ENCODE measurements at regions not wholly inside any gene's neighbourhood (a gene's known extent, or its start where the extent isn't known, plus 50 kb on each side); places are given as distances from the start of the nearest gene placed in this dataset.

GRCh38 chr15:70345251-70346019 is 247.7 kb upstream of the TLE3 start:
- TF ChIP-seq YY1 (IDR thresholded peaks at IDR 0.05; ENCODE audit: insufficient read depth, insufficient read length) = no peak
- no peak for TF ChIP-seq ZNF274 (IDR thresholded peaks at IDR 0.05; ENCODE audit: low read depth, low read length)

All from NT2/D1 (cell line).